Adrenal gland (tissue), 9 donors: ENCODE measurements at regions not wholly inside any gene's neighbourhood (a gene's known extent, or its start where the extent isn't known, plus 50 kb on each side); places are given as distances from the start of the nearest gene placed in this dataset.
"Not testable (repeated sequence)": the region's sequence is repeated elsewhere in the genome, so short reads cannot be mapped to it uniquely, and the experiment has no call there.

Source experiments
- DNase-seq, 7 donors: peaks; one replicate each; pipeline ENCODE4 v3.0.0-alpha.2; 2019 to 2020
- H3K27ac ChIP-seq, 5 donors: fragments of 200-600 bp; sonication (generic) in 4 of 5; 1 replicate in 3 of 5; 2 replicates in 2 of 5; pipeline versions ENCODE4 v1.5.1 to v1.8.0; 2016 to 2020; ENCODE audit warnings: mild to moderate bottlenecking in 1 of 5
- H3K27me3 ChIP-seq: fragments of 200-600 bp; 2 replicates; pipeline ENCODE4 v1.8.0; 2021
- H3K36me3 ChIP-seq, 2 donors: fragments of 200-600 bp; replicated peaks in 1 of 2; 1 replicate in 1 of 2; 2 replicates in 1 of 2; pipeline versions ENCODE4 v1.5.1 to v1.8.0; 2018 to 2022
- H3K4me1 ChIP-seq, 2 donors: fragments of 200-600 bp; replicated peaks in 1 of 2; 1 replicate in 1 of 2; 2 replicates in 1 of 2; pipeline versions ENCODE4 v1.5.1 to v1.8.0; 2018 to 2021
- H3K4me3 ChIP-seq, 4 donors: fragments of 200-600 bp; sonication (generic) in 3 of 4; one replicate each; pipeline ENCODE4 v1.5.1; 2016 to 2018
- H3K9me3 ChIP-seq, 3 donors: fragments of 200-600 bp; sonication (generic) in 1 of 3; replicated peaks in 1 of 3; 1 replicate in 2 of 3; 2 replicates in 1 of 3; pipeline versions ENCODE4 v1.5.1 to v1.8.0; 2016 to 2021
- CTCF ChIP-seq, 6 experiments: fragments of 450-650 bp in 4 of 6; fragments of 200-600 bp in 2 of 6; sonication (generic) in 1 of 6; IDR thresholded peaks; 1 replicate in 5 of 6; 2 replicates in 1 of 6; pipeline versions ENCODE4 v1.5.1 to v1.8.0; 2016 to 2021; ENCODE audit warnings: antibody characterized with exemption in 6 of 6, mild to moderate bottlenecking in 2 of 6, moderate library complexity in 1 of 6
- POLR2A ChIP-seq, 2 donors: fragments of 450-650 bp; IDR thresholded peaks; one replicate each; pipeline ENCODE4 v1.6.1; 2017; ENCODE audit warnings: antibody characterized with exemption in 2 of 2, mild to moderate bottlenecking in 2 of 2, moderate library complexity in 1 of 2
- WGBS, 4 donors: extraction: QIAGEN DNeasy Blood & Tissue Kit in 2 of 4; methylation state at CpG; one replicate each; pipeline versions ENCODE4 v1.1.5 to v1.1.7; 2013 to 2017; 5-methylcytosine and 5-hydroxymethylcytosine counted together
- intact Hi-C, 2 donors: fragments of 100-400 bp; cut with DNase I; formaldehyde crosslinking; loops; one replicate each; pipeline versions ENCODE4 v1.14.1 to v1.15.0; 2022 to 2023
- donor health status: healthy with polysubstance abuse.
- donor health status: Bipolar disorder and iron deficiency.
- donor health status: DM: yes; HTN: yes; CAD: no.
- donor health status: DM: no; HTN: no; CAD: no.
- donor health status: DM: no; HTN: no; CAD: no.

- TF ChIP-seq CTCF (IDR thresholded peaks at IDR 0.05) = no peak
- TF ChIP-seq POLR2A (IDR thresholded peaks at IDR 0.05) = no peak
- H3K4me3 ChIP-seq = no peak overlapping the region
- no peak overlapping the region for H3K27ac ChIP-seq
- H3K4me1 ChIP-seq = no peaks in the 10 kb centered on the region
- WGBS, 4 donors = 42 to 58% (median 45%) methylated on average over 2 of the region's 2 CpGs
- intact Hi-C loops = no loop called here
- H3K9me3 ChIP-seq = no peaks in the 10 kb centered on the region
- H3K36me3 ChIP-seq = no peaks in the 10 kb centered on the region
- H3K27me3 ChIP-seq = no peaks in the 10 kb centered on the region
- DNase-seq = no peak
Measured at GRCh38 chr2:176424746-176425145, 155.5 kb downstream of the MTX2 start.

DNA sequence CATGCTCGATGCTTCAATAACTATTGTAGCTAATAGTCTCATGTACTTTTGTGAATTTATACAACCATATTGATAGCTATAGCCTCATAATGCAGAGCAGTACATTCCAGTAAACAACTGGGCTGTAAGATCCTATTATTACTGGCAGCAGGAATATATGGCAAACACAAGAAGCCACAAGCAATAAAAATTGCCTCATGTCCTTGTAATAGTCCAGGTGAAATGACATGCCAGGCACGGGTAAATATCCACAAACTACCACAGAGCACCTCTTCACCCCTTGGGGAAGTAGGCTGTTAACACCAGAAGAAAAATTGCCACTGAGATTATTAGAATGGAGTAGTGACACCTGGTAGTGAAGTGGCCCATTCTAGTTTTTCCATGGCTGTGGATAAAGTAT is 158.3 kb downstream of the MTX2 start:
- Histone ChIP-seq H3K4me3 (no peak overlapping the region), H3K4me1 (no peaks in the 10 kb centered on the region), H3K27me3 (no peaks in the 10 kb centered on the region), H3K9me3 (no peaks in the 10 kb centered on the region), H3K27ac (no peak overlapping the region), H3K36me3 (no peaks in the 10 kb centered on the region)
- no peak for TF ChIP-seq CTCF (IDR thresholded peaks at IDR 0.05)
- no peak for TF ChIP-seq POLR2A (IDR thresholded peaks at IDR 0.05)
- 79 to 87% (median 82%) methylated on average over 2 of the region's 2 CpGs for WGBS, 4 donors
- no peak for DNase-seq
- intact Hi-C loops = no loop called here

GRCh38 chr2:176428944-176429469 is 159.8 kb downstream of the MTX2 start:
- H3K27me3 ChIP-seq, H3K4me1 ChIP-seq, DNase-seq, H3K36me3 ChIP-seq, H3K9me3 ChIP-seq, H3K27ac ChIP-seq, H3K4me3 ChIP-seq, intact Hi-C loops: not testable (repeated sequence)
- 70 to 78% (median 75%) methylated on average over 5 of the region's 5 CpGs for WGBS, 4 donors

GRCh38 chr2:176432434-176432833 is 163.2 kb downstream of the MTX2 start:
- TF ChIP-seq CTCF (IDR thresholded peaks at IDR 0.05) (no peak), POLR2A (IDR thresholded peaks at IDR 0.05) (no peak)
- no peaks in the 10 kb centered on the region for H3K9me3 ChIP-seq
- H3K27me3 ChIP-seq = no peaks in the 10 kb centered on the region
- no peak for DNase-seq
- H3K4me1 ChIP-seq = no peaks in the 10 kb centered on the region
- intact Hi-C loops = no loop called here
- no peak overlapping the region for H3K4me3 ChIP-seq
- no peaks in the 10 kb centered on the region for H3K36me3 ChIP-seq
- WGBS, 4 donors = 76 to 82% (median 80%) methylated on average over 2 of the region's 2 CpGs
- H3K27ac ChIP-seq = no peak overlapping the region

DNA sequence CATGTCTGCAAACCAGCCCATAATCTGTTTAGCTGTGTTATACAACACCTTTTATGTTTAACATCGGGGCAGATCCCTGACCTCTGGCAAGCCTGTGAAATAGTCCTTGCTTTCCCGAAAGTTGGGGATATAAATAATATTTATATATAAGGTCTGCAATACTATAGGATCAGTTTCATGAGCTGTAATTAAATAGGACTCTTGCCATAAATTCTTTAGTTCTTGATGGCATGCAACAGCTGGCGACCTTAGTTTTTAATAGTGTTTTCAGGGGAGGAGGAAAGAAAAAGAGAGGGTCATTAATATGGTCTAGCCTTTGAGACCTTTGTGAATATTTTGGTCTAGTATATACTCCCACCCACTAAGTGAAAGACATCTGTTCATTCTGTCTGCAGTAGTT is 166.5 kb downstream of the MTX2 start:
- TF ChIP-seq POLR2A (IDR thresholded peaks at IDR 0.05) = no peak
- TF ChIP-seq CTCF (IDR thresholded peaks at IDR 0.05) = no peak

More for the DNA sequence above, 166.5 kb downstream of the MTX2 start:
- intact Hi-C loops = no loop called here
- no peak overlapping the region for H3K27ac ChIP-seq
- H3K4me1 ChIP-seq = no peaks in the 10 kb centered on the region
- H3K4me3 ChIP-seq = no peak overlapping the region
- no peaks in the 10 kb centered on the region for H3K9me3 ChIP-seq
- H3K27me3 ChIP-seq = no peaks in the 10 kb centered on the region
- WGBS, 4 donors = 70 to 88% (median 81%) methylated on average over 3 of the region's 3 CpGs
- H3K36me3 ChIP-seq = no peaks in the 10 kb centered on the region
- no peak for DNase-seq
